HEK293 (cell line): ENCODE measurements at regions not wholly inside any gene's neighbourhood (a gene's known extent, or its start where the extent isn't known, plus 50 kb on each side); places are given as distances from the start of the nearest gene placed in this dataset.

Experiments used
- CTCF ChIA-PET: fragments of 350-600 bp; formaldehyde crosslinking; extraction: SDS; loops from one replicate; lab custom pipeline; 2021; ENCODE audit warnings: antibody characterized with exemption; lab: Yijun Ruan, JAX
- POLR2A ChIA-PET: fragments of 300-600 bp; formaldehyde crosslinking; extraction: SDS; loops from one replicate; lab custom pipeline; 2020; ENCODE audit warnings: antibody characterized with exemption, inconsistent platforms; lab: Yijun Ruan, JAX
- H3K27ac ChIP-seq: fragments of 200-500 bp; sonication (Bioruptor generic); 2 replicates; pipeline ENCODE4 v1.5.1; 2014; ENCODE audit warnings: low read depth, low read length, control low read depth, inconsistent platforms; ENCODE audit errors: extremely low read depth
- H3K36me3 ChIP-seq, 2 experiments: fragments of 200-500 bp in 1 of 2; sonication (Bioruptor generic) in 1 of 2; 1 replicate in 1 of 2; 2 replicates in 1 of 2; pipeline ENCODE4 v1.5.1; 2014 to 2017; ENCODE audit warnings: inconsistent platforms in 2 of 2, low read length in 2 of 2; ENCODE audit not compliant: control insufficient read depth in 2 of 2, insufficient read depth in 1 of 2
- H3K4me1 ChIP-seq: fragments of 200-500 bp; sonication (Bioruptor generic); 2 replicates; pipeline ENCODE4 v1.5.1; 2014; ENCODE audit warnings: mild to moderate bottlenecking, low read length, inconsistent platforms; ENCODE audit not compliant: control insufficient read depth, insufficient read depth
- H3K4me3 ChIP-seq: 2 replicates; pipeline ENCODE4 v1.5.1; 2011; ENCODE audit warnings: low read depth, mild to moderate bottlenecking, control low read depth, low read length, moderate library complexity
- H3K9me3 ChIP-seq: fragments of 200-500 bp; sonication (Bioruptor generic); 2 replicates; pipeline ENCODE4 v1.5.1; 2014; ENCODE audit warnings: low read depth, low read length, inconsistent platforms; ENCODE audit not compliant: control insufficient read depth, insufficient read depth
- PRDM2 ChIP-seq: fragments of 450-650 bp; formaldehyde crosslinking; IDR thresholded peaks from 2 replicates; pipeline ENCODE4 v1.5.1; 2016; ENCODE audit warnings: missing biosample characterization, missing genetic modification characterization, borderline replicate concordance
- WT1 ChIP-seq: fragments of 450-650 bp; formaldehyde crosslinking; IDR thresholded peaks from 2 replicates; pipeline ENCODE4 v1.5.1; 2016; ENCODE audit warnings: missing biosample characterization, missing genetic modification characterization
- YY2 ChIP-seq: fragments of 450-650 bp; formaldehyde crosslinking; IDR thresholded peaks from 2 replicates; pipeline ENCODE4 v1.5.1; 2016; ENCODE audit warnings: missing biosample characterization, missing genetic modification characterization
- ZFP37 ChIP-seq: fragments of 450-650 bp; formaldehyde crosslinking; IDR thresholded peaks from 2 replicates; pipeline ENCODE4 v1.5.1; 2016; ENCODE audit warnings: missing biosample characterization, missing genetic modification characterization
- ZNF146 ChIP-seq: fragments of 450-650 bp; formaldehyde crosslinking; IDR thresholded peaks from 2 replicates; pipeline ENCODE4 v1.5.1; 2016; ENCODE audit warnings: missing biosample characterization, missing genetic modification characterization
- ZNF202 ChIP-seq: fragments of 450-650 bp; formaldehyde crosslinking; IDR thresholded peaks from 2 replicates; pipeline ENCODE4 v1.5.1; 2016; ENCODE audit warnings: missing biosample characterization, missing genetic modification characterization, borderline replicate concordance
- ZNF23 ChIP-seq: fragments of 450-650 bp; formaldehyde crosslinking; IDR thresholded peaks from 2 replicates; pipeline ENCODE4 v1.5.1; 2016; ENCODE audit warnings: missing biosample characterization, missing genetic modification characterization, borderline replicate concordance
- ZNF354C ChIP-seq: fragments of 450-650 bp; formaldehyde crosslinking; IDR thresholded peaks from 2 replicates; pipeline ENCODE4 v1.5.1; 2016; ENCODE audit warnings: missing biosample characterization, missing genetic modification characterization, low read depth, borderline replicate concordance
- ZNF473 ChIP-seq: fragments of 450-650 bp; formaldehyde crosslinking; IDR thresholded peaks from 2 replicates; pipeline ENCODE4 v1.5.1; 2017; ENCODE audit warnings: missing biosample characterization, missing genetic modification characterization
- ZNF558 ChIP-seq: fragments of 450-650 bp; formaldehyde crosslinking; IDR thresholded peaks from 2 replicates; pipeline ENCODE4 v1.5.1; 2016; ENCODE audit warnings: missing biosample characterization, missing genetic modification characterization
- ZNF600 ChIP-seq: fragments of 450-650 bp; formaldehyde crosslinking; IDR thresholded peaks from 2 replicates; pipeline ENCODE4 v1.5.1; 2016; ENCODE audit warnings: missing biosample characterization, missing genetic modification characterization
- ZNF624 ChIP-seq: fragments of 450-650 bp; formaldehyde crosslinking; IDR thresholded peaks from 2 replicates; pipeline ENCODE4 v1.5.1; 2017; ENCODE audit warnings: missing biosample characterization, missing genetic modification characterization
- ZNF629 ChIP-seq: fragments of 450-650 bp; formaldehyde crosslinking; IDR thresholded peaks from 2 replicates; pipeline ENCODE4 v1.5.1; 2017; ENCODE audit warnings: missing biosample characterization, missing genetic modification characterization
- ZSCAN16 ChIP-seq: fragments of 450-650 bp; formaldehyde crosslinking; IDR thresholded peaks from 2 replicates; pipeline ENCODE4 v1.5.1; 2016; ENCODE audit warnings: missing biosample characterization, missing genetic modification characterization
- ZSCAN4 ChIP-seq: fragments of 450-650 bp; formaldehyde crosslinking; IDR thresholded peaks from 2 replicates; pipeline ENCODE4 v1.5.1; 2017; ENCODE audit warnings: missing biosample characterization, missing genetic modification characterization
- TF ChIP-seq, protein P1 (sequence below): sonication (generic); formaldehyde crosslinking; IDR thresholded peaks from 2 replicates; pipeline ENCODE4 v1.8.1; 2022; ENCODE audit warnings: mild to moderate bottlenecking, moderate library complexity, missing genetic modification reagents
- TF ChIP-seq, protein P2 (sequence below): fragments of 450-650 bp; formaldehyde crosslinking; conservative IDR thresholded peaks from 2 replicates; pipeline ENCODE4 v1.5.1; 2016; ENCODE audit warnings: low read depth, missing biosample characterization, missing genetic modification characterization
- TF ChIP-seq, protein P3 (sequence below): fragments of 450-650 bp; IDR thresholded peaks from 2 replicates; pipeline ENCODE4 v1.5.1; 2018; ENCODE audit warnings: missing biosample characterization, missing genetic modification characterization

- TF ChIP-seq ZNF23 (tag by site-specific recombination), result no peak
These were observed 258.6 kb upstream of the TMPO start (continued) for GRCh38 chr12:98256830-98257229.

GRCh38 chr12:98259693-98260092, 255.7 kb upstream of the TMPO start:
- no peaks in the 10 kb centered on the region for H3K36me3 ChIP-seq
- H3K4me1 ChIP-seq, result no peaks in the 10 kb centered on the region
- H3K4me3 ChIP-seq, result no peak overlapping the region
- POLR2A ChIA-PET, result no interaction called here
- CTCF ChIA-PET, result no interaction called here
- TF ChIP-seq PRDM2, result no peak
- TF ChIP-seq, protein P1, sequence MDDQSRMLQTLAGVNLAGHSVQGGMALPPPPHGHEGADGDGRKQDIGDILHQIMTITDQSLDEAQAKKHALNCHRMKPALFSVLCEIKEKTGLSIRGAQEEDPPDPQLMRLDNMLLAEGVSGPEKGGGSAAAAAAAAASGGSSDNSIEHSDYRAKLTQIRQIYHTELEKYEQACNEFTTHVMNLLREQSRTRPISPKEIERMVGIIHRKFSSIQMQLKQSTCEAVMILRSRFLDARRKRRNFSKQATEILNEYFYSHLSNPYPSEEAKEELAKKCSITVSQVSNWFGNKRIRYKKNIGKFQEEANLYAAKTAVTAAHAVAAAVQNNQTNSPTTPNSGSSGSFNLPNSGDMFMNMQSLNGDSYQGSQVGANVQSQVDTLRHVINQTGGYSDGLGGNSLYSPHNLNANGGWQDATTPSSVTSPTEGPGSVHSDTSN (CRISPR knock-in tag), result no peak
- no peak for TF ChIP-seq ZNF202 (tag by site-specific recombination)
- TF ChIP-seq ZNF629, result no peak
- no peak for TF ChIP-seq ZSCAN4
- no peaks in the 10 kb centered on the region for H3K9me3 ChIP-seq
- H3K27ac ChIP-seq, result no peak overlapping the region

- no peaks in the 10 kb centered on the region for H3K4me1 ChIP-seq
- no peak for TF ChIP-seq WT1 (tag by site-specific recombination)
- no peak for TF ChIP-seq ZNF354C (tag by site-specific recombination)
- no peak for TF ChIP-seq ZNF600
- no peak for TF ChIP-seq ZSCAN16 (tag by site-specific recombination)
- TF ChIP-seq YY2, result no peak
- TF ChIP-seq ZNF558 (tag by site-specific recombination), result no peak
- TF ChIP-seq, all 188 proteins: peak for 0
- POLR2A ChIA-PET, result no interaction called here
- Histone ChIP-seq H3K36me3 (no peaks in the 10 kb centered on the region), H3K27ac (no peak overlapping the region), H3K4me3 (no peak overlapping the region), H3K9me3 (no peaks in the 10 kb centered on the region)
- CTCF ChIA-PET, result no interaction called here
These were observed 255.1 kb upstream of the TMPO start for GRCh38 chr12:98260276-98260675.

GRCh38 chr12:98262902-98263301, 252.5 kb upstream of the TMPO start:
- no peak overlapping the region for H3K27ac ChIP-seq
- no peaks in the 10 kb centered on the region for H3K9me3 ChIP-seq
- no peaks in the 10 kb centered on the region for H3K4me1 ChIP-seq
- ChIA-PET CTCF (interaction anchor here (0.7 kb wide), 1 partner anchor 134 kb away, joined by 3 read pairs; no protein-coding TSS in a partner anchor), POLR2A (no interaction called here)
- H3K4me3 ChIP-seq, result no peak overlapping the region
- no peaks in the 10 kb centered on the region for H3K36me3 ChIP-seq
- TF ChIP-seq ZFP37 (tag by site-specific recombination) (no peak), ZNF473 (tag by site-specific recombination) (no peak), ZNF624 (tag by site-specific recombination) (no peak), ZNF146 (tag by site-specific recombination) (no peak)
- TF ChIP-seq, protein P2, sequence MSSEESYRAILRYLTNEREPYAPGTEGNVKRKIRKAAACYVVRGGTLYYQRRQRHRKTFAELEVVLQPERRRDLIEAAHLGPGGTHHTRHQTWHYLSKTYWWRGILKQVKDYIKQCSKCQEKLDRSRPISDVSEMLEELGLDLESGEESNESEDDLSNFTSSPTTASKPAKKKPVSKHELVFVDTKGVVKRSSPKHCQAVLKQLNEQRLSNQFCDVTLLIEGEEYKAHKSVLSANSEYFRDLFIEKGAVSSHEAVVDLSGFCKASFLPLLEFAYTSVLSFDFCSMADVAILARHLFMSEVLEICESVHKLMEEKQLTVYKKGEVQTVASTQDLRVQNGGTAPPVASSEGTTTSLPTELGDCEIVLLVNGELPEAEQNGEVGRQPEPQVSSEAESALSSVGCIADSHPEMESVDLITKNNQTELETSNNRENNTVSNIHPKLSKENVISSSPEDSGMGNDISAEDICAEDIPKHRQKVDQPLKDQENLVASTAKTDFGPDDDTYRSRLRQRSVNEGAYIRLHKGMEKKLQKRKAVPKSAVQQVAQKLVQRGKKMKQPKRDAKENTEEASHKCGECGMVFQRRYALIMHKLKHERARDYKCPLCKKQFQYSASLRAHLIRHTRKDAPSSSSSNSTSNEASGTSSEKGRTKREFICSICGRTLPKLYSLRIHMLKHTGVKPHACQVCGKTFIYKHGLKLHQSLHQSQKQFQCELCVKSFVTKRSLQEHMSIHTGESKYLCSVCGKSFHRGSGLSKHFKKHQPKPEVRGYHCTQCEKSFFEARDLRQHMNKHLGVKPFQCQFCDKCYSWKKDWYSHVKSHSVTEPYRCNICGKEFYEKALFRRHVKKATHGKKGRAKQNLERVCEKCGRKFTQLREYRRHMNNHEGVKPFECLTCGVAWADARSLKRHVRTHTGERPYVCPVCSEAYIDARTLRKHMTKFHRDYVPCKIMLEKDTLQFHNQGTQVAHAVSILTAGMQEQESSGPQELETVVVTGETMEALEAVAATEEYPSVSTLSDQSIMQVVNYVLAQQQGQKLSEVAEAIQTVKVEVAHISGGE, result no peak
- TF ChIP-seq, protein P3, sequence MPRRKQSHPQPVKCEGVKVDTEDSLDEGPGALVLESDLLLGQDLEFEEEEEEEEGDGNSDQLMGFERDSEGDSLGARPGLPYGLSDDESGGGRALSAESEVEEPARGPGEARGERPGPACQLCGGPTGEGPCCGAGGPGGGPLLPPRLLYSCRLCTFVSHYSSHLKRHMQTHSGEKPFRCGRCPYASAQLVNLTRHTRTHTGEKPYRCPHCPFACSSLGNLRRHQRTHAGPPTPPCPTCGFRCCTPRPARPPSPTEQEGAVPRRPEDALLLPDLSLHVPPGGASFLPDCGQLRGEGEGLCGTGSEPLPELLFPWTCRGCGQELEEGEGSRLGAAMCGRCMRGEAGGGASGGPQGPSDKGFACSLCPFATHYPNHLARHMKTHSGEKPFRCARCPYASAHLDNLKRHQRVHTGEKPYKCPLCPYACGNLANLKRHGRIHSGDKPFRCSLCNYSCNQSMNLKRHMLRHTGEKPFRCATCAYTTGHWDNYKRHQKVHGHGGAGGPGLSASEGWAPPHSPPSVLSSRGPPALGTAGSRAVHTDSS (tag by site-specific recombination), result no peak
